Lower leg skin (tissue), 4 donors: ENCODE measurements at regions not wholly inside any gene's neighbourhood (a gene's known extent, or its start where the extent isn't known, plus 50 kb on each side); places are given as distances from the start of the nearest gene placed in this dataset.

Experiments used
- DNase-seq, 2 donors: peaks; one replicate each; pipeline ENCODE4 v3.0.0-alpha.2; 2019; ENCODE audit warnings: low spot score in 2 of 2
- H3K4me3 ChIP-seq: fragments of 200-600 bp; sonication (generic); 2 replicates; pipeline ENCODE4 v1.5.1; 2017; ENCODE audit warnings: mild to moderate bottlenecking, low read depth; ENCODE audit not compliant: poor library complexity, severe bottlenecking
- POLR2A ChIP-seq, 2 donors: fragments of 450-650 bp; IDR thresholded peaks; one replicate each; pipeline ENCODE4 v1.6.1; 2016 to 2017; ENCODE audit warnings: antibody characterized with exemption in 2 of 2, mild to moderate bottlenecking in 1 of 2, moderate library complexity in 1 of 2
- WGBS, 2 donors: methylation state at CpG; one replicate each; pipeline ENCODE4 v1.1.5; 2018; 5-methylcytosine and 5-hydroxymethylcytosine counted together
- intact Hi-C: fragments of 100-400 bp; cut with DNase I; formaldehyde crosslinking; loops from one replicate; pipeline ENCODE4 v1.15.0; 2023; ENCODE audit warnings: low total_unique reads
- TF ChIP-seq, protein P1 (sequence below), 3 donors: fragments of 450-650 bp; IDR thresholded peaks; one replicate each; pipeline ENCODE4 v1.5.1; 2016; ENCODE audit warnings: antibody characterized with exemption in 3 of 3, mild to moderate bottlenecking in 3 of 3, moderate library complexity in 2 of 3

DNA sequence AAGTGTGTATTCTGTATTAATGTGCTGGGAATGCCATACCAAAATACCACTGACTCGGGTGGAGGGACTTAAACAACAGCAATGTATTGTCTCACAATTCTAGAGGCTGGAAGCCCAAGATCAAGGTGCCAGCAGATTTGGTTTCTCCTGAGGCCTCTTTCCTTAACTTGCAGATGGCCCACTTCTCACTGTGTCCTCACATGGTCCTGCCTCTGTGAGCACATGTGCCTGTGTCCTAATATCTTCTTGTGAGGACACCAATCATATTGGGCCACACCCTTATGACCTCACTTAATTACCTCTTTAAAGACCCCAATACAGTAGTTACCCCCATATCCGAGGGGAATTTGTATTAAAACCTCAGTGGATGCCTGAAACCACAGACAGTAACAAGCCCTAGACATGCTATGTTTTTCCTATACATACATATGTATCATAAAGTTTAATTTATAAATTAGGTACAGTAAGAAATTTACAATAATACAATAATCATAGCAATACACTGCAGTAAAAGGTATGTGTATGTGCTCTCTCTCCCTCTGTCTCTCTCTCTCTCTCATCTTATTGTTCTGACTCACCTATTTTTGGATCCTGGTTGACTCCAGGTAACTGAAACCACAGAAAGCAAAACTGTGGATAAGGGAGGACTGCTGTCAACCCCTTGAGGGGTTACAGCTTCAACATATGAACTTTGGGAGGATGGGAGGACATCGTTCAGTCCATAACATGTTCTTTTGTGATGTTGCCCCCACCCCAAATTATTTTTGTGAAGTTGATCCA, 174.3 kb downstream of the IRS2 start:
- 68 to 89% methylated on average over 3 of the region's 3 CpGs for WGBS, 2 donors
- intact Hi-C loops, result no loop called here

DNA sequence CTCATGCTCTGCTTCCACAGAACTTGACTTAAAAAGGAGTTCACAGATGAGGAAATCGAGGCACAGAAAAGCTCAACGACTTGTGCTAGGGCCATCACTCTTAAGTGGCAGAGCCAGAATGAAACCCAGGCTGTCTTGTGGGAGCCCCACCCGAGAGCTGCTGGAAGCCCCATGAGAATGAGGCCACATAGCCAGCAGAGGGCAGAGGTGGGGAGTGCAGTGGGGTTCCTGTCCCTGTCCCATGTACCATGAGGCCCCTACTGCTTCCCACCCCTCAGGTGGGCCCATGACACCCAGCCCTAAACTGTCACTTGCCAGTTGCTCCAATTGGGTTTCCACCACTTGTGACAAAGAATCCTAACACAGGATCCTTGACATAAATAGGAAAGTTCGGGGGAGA, 175.9 kb downstream of the IRS2 start:
- WGBS, 2 donors, result 76% methylated on average over 4 of the region's 4 CpGs
- intact Hi-C loops, result no loop called here
- peak in 1 of 2 donors; percentile 19 for DNase-seq
- no peak overlapping the region for H3K4me3 ChIP-seq
- no peak for TF ChIP-seq POLR2A (IDR thresholded peaks at IDR 0.05)
- TF ChIP-seq, protein P1, sequence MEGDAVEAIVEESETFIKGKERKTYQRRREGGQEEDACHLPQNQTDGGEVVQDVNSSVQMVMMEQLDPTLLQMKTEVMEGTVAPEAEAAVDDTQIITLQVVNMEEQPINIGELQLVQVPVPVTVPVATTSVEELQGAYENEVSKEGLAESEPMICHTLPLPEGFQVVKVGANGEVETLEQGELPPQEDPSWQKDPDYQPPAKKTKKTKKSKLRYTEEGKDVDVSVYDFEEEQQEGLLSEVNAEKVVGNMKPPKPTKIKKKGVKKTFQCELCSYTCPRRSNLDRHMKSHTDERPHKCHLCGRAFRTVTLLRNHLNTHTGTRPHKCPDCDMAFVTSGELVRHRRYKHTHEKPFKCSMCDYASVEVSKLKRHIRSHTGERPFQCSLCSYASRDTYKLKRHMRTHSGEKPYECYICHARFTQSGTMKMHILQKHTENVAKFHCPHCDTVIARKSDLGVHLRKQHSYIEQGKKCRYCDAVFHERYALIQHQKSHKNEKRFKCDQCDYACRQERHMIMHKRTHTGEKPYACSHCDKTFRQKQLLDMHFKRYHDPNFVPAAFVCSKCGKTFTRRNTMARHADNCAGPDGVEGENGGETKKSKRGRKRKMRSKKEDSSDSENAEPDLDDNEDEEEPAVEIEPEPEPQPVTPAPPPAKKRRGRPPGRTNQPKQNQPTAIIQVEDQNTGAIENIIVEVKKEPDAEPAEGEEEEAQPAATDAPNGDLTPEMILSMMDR (IDR thresholded peaks at IDR 0.05), result no peak

More for the DNA sequence above, 174.3 kb downstream of the IRS2 start:
- no peak for DNase-seq
- H3K4me3 ChIP-seq, result no peak overlapping the region
- TF ChIP-seq POLR2A (IDR thresholded peaks at IDR 0.05), result no peak
- TF ChIP-seq, protein P1 (IDR thresholded peaks at IDR 0.05), result no peak

DNA sequence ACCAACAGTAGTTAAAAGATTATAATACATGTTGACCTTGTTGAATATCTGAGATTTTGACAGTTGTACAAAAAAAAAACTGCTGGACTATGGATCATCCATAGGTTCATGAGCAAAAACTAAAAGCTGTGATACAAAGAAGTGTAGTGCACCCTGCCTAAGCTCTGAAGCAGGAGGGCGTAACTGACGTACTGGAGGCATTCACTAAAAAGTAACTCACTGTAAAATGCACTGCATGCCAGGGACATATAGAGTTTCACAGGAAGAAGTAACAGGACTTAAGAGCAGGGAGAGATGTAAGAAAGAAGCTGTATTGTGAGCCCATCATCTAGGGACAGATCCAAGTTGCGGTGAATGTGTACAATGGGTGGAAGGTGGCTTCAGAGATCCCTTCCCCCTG, 177.9 kb downstream of the IRS2 start:
- intact Hi-C loops, result no loop called here
- TF ChIP-seq, protein P1 (IDR thresholded peaks at IDR 0.05), result no peak
- no peak for TF ChIP-seq POLR2A (IDR thresholded peaks at IDR 0.05)
- WGBS, 2 donors, result 96 to 97% methylated on average over 3 of the region's 3 CpGs
- no peak for DNase-seq
- H3K4me3 ChIP-seq, result no peak overlapping the region

DNA sequence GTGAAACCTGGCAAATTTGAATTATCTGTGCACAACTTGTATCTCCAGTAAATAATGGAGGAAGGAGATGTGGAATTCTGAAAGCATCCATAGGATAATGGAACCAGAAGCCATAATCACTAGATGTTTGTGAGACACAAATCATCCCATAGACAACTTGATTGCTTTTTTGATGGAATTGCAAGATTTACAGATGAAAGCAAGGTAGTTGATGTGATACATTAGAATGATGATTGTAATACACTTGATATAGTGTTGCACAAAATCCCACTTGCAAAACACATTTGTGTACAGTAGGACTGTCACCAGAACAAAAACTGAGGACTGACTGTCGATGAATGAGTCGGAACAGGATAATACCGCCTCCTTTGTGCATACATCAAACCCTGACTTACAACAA, 178.3 kb downstream of the IRS2 start:
- no peak for DNase-seq
- intact Hi-C loops, result no loop called here
- 94 to 95% methylated on average over 3 of the region's 3 CpGs for WGBS, 2 donors
- H3K4me3 ChIP-seq, result no peak overlapping the region
- no peak for TF ChIP-seq POLR2A (IDR thresholded peaks at IDR 0.05)
- TF ChIP-seq, protein P1 (IDR thresholded peaks at IDR 0.05), result no peak

DNA sequence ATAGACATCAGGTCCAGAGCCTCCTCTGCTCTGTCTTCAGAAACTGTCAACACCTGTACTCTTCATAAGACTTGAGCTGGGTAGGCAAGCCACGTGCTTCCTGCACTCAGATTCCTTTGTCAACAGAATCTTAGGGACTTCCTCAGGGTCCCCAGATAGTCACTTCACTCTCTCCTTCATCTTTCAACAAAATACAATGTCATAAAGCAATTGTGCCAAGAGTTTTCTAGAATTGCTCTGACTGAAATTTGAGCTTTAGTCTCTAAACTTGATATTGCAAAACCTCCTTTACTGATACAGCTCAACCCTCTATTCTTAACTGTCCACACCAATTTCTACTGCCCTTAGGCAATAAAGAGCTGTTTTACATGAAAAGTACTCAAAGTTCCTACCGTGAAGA, 179.9 kb downstream of the IRS2 start:
- 29 to 38% methylated on average over 2 of the region's 2 CpGs for WGBS, 2 donors
- DNase-seq, result no peak
- TF ChIP-seq, protein P1 (IDR thresholded peaks at IDR 0.05), result no peak
- intact Hi-C loops, result no loop called here
- no peak overlapping the region for H3K4me3 ChIP-seq

DNA sequence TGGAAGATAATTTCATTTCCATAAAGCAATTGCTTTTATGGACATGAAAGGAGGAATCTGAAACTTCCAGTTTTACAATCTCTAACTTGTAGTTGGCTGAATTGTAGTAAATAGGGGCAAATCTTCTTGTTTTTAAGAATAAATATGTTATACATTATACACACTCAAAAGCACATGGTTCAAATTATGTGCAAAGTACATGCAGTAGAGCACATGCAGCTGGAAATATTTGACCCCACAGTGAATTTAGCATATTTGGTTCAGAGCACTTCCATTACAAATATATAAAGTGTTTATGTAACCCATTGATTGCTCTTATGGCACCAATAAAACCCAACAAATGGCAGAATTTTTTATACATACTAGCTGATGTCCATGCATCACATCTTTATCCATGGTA, 180.5 kb downstream of the IRS2 start:
- H3K4me3 ChIP-seq, result no peak overlapping the region
- DNase-seq, result no peak
- intact Hi-C loops, result no loop called here
- TF ChIP-seq POLR2A (IDR thresholded peaks at IDR 0.05), result no peak
- TF ChIP-seq, protein P1 (IDR thresholded peaks at IDR 0.05), result no peak
